Panc1 (cell line): ENCODE measurements at regions not wholly inside any gene's neighbourhood (a gene's known extent, or its start where the extent isn't known, plus 50 kb on each side); places are given as distances from the start of the nearest gene placed in this dataset.

Experiments
- ATAC-seq: fragments of 200-7000 bp; cut with Tn5 transposase; 2 replicates; pipeline ENCODE4 v1.9.1; 2020; ENCODE audit warnings: mild to moderate bottlenecking, moderate library complexity
- BruUV-seq: library from RNA; stranded (reverse); fragments of 400-500 nt; replicated peaks from 2 replicates; lab custom pipeline; 2021; lab: Mats Ljungman, UMichigan
- CTCF ChIA-PET: fragments of 300-600 bp; sonication (Branson Sonifier 250); formaldehyde crosslinking; loops from one replicate; lab custom pipeline; 2022; ENCODE audit warnings: antibody characterized with exemption; lab: Charles Lee
- POLR2A ChIA-PET: fragments of 300-600 bp; sonication (Branson Sonifier 250); formaldehyde crosslinking; loops from one replicate; lab custom pipeline; 2022; ENCODE audit warnings: antibody characterized with exemption; lab: Charles Lee
- DNase-seq: peaks from one replicate; pipeline ENCODE4 v3.0.0-alpha.2; 2010; ENCODE audit warnings: low read depth, low spot score
- H3K27ac ChIP-seq: 2 replicates; pipeline ENCODE4 v1.5.1; 2011; ENCODE audit warnings: mild to moderate bottlenecking, low read length, inconsistent platforms
- H3K27me3 ChIP-seq: fragments of 200-500 bp; sonication (Bioruptor generic); 2 replicates; pipeline ENCODE4 v1.6.0; 2014; ENCODE audit warnings: low read length, inconsistent platforms; ENCODE audit not compliant: control insufficient read depth, insufficient read depth
- H3K36me3 ChIP-seq: fragments of 200-500 bp; sonication (Bioruptor generic); 2 replicates; pipeline ENCODE4 v1.5.1; 2014; ENCODE audit warnings: inconsistent platforms, mild to moderate bottlenecking, low read length, moderate library complexity; ENCODE audit not compliant: control insufficient read depth, insufficient read depth
- H3K4me1 ChIP-seq: 2 replicates; pipeline ENCODE4 v1.5.1; 2011; ENCODE audit warnings: inconsistent platforms, mild to moderate bottlenecking, low read length, moderate library complexity; ENCODE audit not compliant: control insufficient read depth, insufficient read depth
- H3K4me3 ChIP-seq, 2 experiments: 2 replicates each; pipeline ENCODE4 v1.5.1; 2011 to 2012; ENCODE audit warnings: low read depth in 2 of 2, low read length in 2 of 2, mild to moderate bottlenecking in 2 of 2, inconsistent platforms in 1 of 2, moderate library complexity in 1 of 2
- H3K9me3 ChIP-seq: fragments of 200-500 bp; sonication (Bioruptor generic); 2 replicates; pipeline ENCODE4 v1.5.1; 2014; ENCODE audit warnings: low read depth, mild to moderate bottlenecking, inconsistent platforms, low read length, moderate library complexity; ENCODE audit not compliant: control insufficient read depth, insufficient read depth
- CTCF ChIP-seq: fragments of 450-650 bp; IDR thresholded peaks from 2 replicates; pipeline ENCODE4 v1.5.1; 2017; ENCODE audit warnings: mild to moderate bottlenecking
- POLR2AphosphoS5 ChIP-seq: IDR thresholded peaks from 2 replicates; pipeline ENCODE4 v1.6.1; 2012; ENCODE audit warnings: mild to moderate bottlenecking, low read depth, low read length, moderate library complexity
- REST ChIP-seq, 2 experiments: IDR thresholded peaks; 2 replicates each; pipeline ENCODE4 v1.6.1; 2011 to 2012; ENCODE audit warnings: low read depth in 2 of 2, control low read depth in 1 of 2, low read length in 1 of 2, mild to moderate bottlenecking in 1 of 2, moderate library complexity in 1 of 2; ENCODE audit not compliant: insufficient read depth in 1 of 2
- SIN3A ChIP-seq: IDR thresholded peaks from 2 replicates; pipeline ENCODE4 v1.6.1; 2012; ENCODE audit warnings: low read depth, mild to moderate bottlenecking, low read length, moderate library complexity, borderline replicate concordance; ENCODE audit not compliant: insufficient read depth
- TCF7L2 ChIP-seq: IDR thresholded peaks from 2 replicates; pipeline ENCODE4 v1.6.1; 2011; ENCODE audit warnings: mild to moderate bottlenecking, low read depth, low read length, inconsistent platforms
- in situ Hi-C: cut with HindIII; loops from 2 replicates; pipeline ENCODE4 v1.10.0; 2016; ENCODE audit warnings: low sequenced_read_pairs, low pct_unique_long_range_greater_than_20kb
- intact Hi-C: fragments of 100-400 bp; cut with micrococcal nuclease; formaldehyde crosslinking; loops from one replicate; pipeline ENCODE4 v1.10.0; 2022; ENCODE audit not compliant: unreplicated experiment

- DNase-seq = no peak
- Histone ChIP-seq H3K27ac (no peak overlapping the region), H3K4me3 (no peak overlapping the region), H3K36me3 (no peaks in the 10 kb centered on the region), H3K4me1 (no peaks in the 10 kb centered on the region), H3K9me3 (peaks cover 16% of the 10 kb centered on the region; the same call in 1 of the 2 replicates), H3K27me3 (0 out of 2 replicates have a peak, but pooled peaks cover 2% of the 10 kb centered on the region)
- ChIA-PET POLR2A (no interaction called here), CTCF (no interaction called here)
- in situ Hi-C loops (no loop called here), intact Hi-C loops (no loop called here)
- ATAC-seq = no peak
- BruUV-seq = no TSS peak
- TF ChIP-seq SIN3A = no peak
- TF ChIP-seq POLR2AphosphoS5 = no peak
- no peak for TF ChIP-seq REST (IDR thresholded peaks at IDR 0.05; ENCODE audit: insufficient read depth in 1 of 2, low read depth in 2 of 2, low read length in 1 of 2)
- TF ChIP-seq TCF7L2 = no peak
- TF ChIP-seq CTCF = no peak
Measured at GRCh38 chr6:166803471-166803870, 152.9 kb downstream of the RNASET2 start.

GRCh38 chr6:166802401-166802800 lies 153.9 kb downstream of the RNASET2 start:
- CTCF ChIA-PET = no interaction called here

More at GRCh38 chr6:166802401-166802800, 153.9 kb downstream of the RNASET2 start:
- intact Hi-C loops = no loop called here
- POLR2A ChIA-PET = no interaction called here
- no TSS peak for BruUV-seq
- no peak for TF ChIP-seq CTCF
- no peak for TF ChIP-seq REST (IDR thresholded peaks at IDR 0.05; ENCODE audit: insufficient read depth in 1 of 2, low read depth in 2 of 2, low read length in 1 of 2)
- TF ChIP-seq SIN3A = no peak
- no peak for TF ChIP-seq POLR2AphosphoS5
- TF ChIP-seq TCF7L2 = no peak
- Histone ChIP-seq H3K27me3 (0 out of 2 replicates have a peak, but pooled peaks cover 3% of the 10 kb centered on the region), H3K9me3 (peaks cover 16% of the 10 kb centered on the region; the same call in 1 of the 2 replicates), H3K4me1 (no peaks in the 10 kb centered on the region), H3K36me3 (no peaks in the 10 kb centered on the region), H3K4me3 (no peak overlapping the region), H3K27ac (no peak overlapping the region)
- ATAC-seq (no peak), DNase-seq (no peak)
- in situ Hi-C loops = no loop called here
